Superior temporal gyrus (tissue), 1 donor: ENCODE measurements at regions not wholly inside any gene's neighbourhood (a gene's known extent, or its start where the extent isn't known, plus 50 kb on each side); places are given as distances from the start of the nearest gene placed in this dataset.
"Not testable (repeated sequence)": the region's sequence is repeated elsewhere in the genome, so short reads cannot be mapped to it uniquely, and the experiment has no call there.

ENCODE experiments used
- DNase-seq: peaks from one replicate; pipeline ENCODE4 v3.0.0-alpha.2; 2016; ENCODE audit errors: extremely low spot score

DNA sequence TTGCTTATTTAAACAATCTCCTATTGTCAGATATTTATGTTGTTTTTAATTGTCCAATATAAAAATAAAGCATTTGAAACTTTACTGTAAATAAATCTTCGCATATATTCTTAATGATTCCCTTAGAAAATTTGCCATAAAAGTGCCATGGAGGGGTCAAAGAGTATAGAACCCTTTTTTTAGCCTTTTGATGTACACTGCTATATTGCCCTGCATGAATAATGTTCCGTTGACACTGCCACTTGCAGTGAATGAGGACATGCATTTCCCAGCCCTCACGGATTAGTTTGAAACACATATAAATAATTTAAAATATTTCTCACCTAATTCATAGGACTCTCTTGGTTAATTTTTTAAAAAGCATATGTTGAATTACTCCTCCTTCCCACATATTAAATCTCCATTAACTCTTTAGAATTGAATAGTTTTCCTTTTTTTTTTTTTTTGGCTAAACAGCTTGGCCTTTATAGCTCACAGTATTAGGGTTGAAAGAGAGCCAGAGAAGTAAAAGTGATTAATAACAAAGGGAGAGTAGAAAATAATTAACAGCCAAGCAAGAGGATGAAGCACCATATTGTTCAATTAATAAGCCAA lies 129.8 kb upstream of the SGCD start:
- no peak for DNase-seq

DNA sequence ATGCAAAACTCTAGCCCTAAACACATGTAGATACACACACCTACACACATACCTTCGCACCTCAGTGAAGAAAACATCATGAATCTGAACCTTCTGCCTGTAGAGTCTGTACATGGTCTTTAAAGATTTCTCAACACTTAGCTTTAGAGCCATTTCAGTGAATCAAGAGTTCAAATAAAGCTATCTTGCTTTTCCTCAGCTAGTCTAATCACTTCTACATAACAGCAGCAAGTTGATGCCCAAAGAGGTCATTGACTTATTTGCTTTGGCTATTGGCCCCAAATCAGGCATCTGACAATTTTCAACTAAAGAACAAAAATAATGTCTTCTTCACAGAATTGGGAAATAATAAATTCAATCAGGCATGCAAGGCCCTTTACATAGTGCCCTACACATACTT lies 127.9 kb upstream of the SGCD start:
- no peak for DNase-seq

DNA sequence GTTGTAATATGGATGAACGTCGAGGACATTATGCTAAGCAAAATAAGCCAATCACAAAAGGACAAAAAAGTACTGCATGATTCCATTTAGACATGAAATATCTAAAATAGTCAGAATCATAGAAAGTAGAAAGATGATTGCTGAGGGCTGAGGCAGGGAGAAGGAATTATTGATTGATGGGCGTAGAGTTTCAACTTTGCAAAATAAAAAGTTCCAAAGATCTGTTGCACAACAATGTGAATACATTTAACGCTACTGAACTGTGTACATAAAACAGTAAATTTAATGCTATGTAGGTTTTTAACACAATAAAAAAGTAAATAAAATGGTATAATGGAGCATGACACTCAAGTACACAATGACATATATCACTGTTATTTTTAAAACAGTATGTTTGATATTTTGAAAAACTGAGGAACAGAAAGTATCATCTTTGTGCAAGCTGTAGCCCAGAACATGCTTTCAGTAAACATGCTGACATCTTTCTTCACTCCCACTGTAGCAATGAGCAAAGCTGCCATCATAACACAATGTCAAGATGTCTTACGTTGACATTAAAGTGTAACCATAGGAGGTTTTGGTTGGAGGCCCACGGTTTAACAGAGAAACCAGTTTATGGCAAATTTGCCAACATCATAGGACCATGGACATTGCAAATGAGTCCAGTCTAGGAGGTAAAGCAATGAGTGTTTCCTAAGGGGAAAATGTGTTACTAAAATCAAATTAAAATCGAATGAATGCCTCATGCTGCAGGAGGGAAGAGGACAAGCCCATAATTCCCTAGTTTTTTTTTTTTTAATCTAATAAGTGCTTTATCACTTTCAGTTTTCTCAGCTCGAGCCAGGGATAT lies 125.8 kb upstream of the SGCD start:
- DNase-seq, result no peak

DNA sequence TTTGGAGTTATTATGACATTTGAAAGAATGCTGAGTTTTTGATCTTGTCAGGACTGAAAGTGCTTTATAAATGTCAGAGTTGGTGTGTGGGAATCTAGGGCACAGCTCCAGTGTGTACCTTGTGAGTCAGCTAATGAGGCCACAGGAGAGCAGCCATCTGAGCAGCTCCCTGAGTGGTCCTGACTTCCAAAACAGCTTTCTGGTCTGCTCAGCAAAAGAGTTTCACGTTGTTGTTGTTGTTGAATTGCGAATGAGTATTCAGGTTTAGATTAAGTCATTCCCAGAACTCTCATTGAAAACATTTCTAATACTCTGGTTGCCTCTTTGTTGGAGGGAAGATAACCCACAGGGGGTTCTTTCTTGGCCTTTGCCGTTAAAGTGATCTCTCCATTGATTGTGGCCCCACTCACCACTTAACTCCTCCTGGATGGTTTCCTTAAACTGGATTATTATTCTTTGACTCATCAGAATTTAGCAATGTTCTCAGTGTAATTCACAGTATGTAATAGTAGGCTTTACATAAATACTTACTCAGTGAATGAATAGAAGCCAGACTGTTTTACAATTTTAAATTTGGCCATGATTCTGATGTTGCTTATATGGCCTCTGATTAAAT lies 125.1 kb upstream of the SGCD start:
- DNase-seq, result no peak

DNA sequence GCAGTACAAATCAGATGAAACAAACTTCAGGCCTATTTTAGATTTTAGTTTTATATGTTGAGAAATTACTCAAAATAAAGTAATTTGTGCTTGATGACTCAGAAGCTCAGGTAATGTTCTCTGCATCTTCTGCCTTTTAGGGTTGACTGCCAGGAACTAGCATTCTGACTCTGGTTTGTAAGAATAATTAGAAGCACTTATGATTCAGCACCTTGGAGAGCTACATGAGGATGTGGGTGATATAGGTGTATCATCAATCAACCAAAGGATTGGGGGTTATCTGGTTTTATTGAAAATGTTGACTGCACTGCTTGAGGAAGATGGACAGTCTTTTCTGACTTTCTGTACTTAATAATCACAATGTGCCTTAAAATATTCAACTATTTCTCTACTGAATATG lies 118.7 kb upstream of the SGCD start:
- DNase-seq, result no peak

GRCh38 chr5:156218367-156219158 lies 108.4 kb upstream of the SGCD start:
- DNase-seq, result no peak

DNA sequence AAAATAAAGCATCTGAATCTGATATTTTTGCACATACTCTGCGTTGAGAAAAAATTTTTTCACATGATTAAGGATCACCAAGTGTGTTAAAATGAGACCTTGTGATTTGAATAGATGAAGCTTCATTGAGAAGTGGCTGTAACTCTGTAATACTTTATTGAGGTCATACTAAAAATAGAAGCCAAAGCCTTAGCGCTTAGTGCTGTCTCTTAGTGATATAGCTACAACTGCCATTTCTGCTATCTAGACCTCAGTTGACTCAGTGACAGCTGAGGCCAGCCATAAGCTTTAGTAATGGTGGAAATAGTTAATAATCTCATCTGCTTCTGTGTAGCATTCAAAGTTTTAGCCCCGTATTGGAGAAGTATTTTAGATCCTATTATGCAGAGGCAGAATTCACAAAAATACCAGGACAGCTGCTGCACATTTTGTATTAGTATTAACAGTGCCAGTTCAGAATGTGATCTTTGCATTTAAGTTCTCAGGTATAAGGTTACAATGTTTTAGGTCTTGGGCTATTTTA lies 107.4 kb upstream of the SGCD start:
- no peak for DNase-seq

GRCh38 chr5:156221816-156222215 lies 105.1 kb upstream of the SGCD start:
- DNase-seq, result no peak

- DNase-seq, result no peak
These were observed 103.4 kb upstream of the SGCD start for GRCh38 chr5:156223547-156223946.

DNA sequence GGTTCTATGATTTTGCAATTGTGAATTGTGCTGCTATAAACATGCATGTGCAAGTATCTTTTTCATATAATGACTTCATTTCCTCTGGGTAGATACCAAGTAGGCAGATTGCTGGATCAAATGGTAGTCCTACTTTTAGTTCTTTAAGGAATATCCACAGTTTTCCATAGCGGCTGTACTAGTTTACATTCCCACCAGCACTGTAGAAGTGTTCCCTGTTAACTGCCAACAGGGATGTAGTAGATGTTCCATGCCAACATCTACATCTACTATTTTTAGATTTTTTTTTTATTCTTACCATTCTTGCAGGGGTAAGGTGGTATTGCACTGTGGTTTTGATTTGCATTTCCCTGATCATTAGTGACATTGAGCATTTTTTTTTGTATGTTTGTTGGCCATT lies 100.5 kb upstream of the SGCD start:
- not testable (repeated sequence) for DNase-seq

GRCh38 chr5:156230887-156231286 lies 96.1 kb upstream of the SGCD start:
- DNase-seq, result no peak

- DNase-seq, result no peak
These were observed 94.6 kb upstream of the SGCD start for GRCh38 chr5:156232251-156232869.

DNA sequence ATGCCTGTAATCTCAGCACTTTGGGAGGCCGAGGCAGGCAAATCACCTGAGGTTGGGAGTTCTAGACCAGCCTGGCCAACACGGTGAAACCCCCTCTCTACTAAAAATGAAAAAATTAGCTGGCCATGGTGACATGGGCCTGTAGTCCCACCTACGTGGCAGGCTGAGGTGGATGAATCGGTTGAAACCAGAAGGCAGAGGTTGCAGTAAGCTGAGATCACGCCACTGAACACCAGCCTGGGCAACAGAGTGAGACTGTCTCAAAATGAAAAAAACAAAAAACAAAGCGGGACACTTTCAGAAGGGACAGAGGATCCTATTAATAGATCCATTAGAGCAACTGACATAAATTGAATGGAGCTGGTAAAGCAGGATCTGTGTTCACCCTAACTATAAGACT lies 89.6 kb upstream of the SGCD start:
- DNase-seq, result no peak

DNA sequence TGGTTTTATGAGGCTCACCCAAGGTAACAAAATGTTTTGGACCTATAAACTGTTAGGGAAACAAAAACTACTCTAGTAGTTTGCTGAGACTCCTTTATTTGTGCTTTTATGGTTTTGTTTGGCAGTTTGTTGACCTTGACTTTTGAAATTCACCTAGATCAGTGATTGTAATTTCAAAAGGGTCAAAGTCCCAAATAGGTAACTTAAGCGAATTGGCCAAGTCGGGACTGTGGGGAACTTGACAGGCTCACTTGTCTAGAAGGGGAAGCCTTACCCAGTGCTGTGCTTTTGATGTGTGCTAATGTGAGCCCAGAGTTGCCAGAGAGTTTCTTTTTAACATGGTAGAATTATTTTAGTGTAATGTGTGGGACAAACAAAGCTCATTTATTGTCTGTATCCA lies 87.2 kb upstream of the SGCD start:
- DNase-seq, result no peak

- no peak for DNase-seq
These were observed 86.5 kb upstream of the SGCD start for GRCh38 chr5:156240414-156240813.

DNA sequence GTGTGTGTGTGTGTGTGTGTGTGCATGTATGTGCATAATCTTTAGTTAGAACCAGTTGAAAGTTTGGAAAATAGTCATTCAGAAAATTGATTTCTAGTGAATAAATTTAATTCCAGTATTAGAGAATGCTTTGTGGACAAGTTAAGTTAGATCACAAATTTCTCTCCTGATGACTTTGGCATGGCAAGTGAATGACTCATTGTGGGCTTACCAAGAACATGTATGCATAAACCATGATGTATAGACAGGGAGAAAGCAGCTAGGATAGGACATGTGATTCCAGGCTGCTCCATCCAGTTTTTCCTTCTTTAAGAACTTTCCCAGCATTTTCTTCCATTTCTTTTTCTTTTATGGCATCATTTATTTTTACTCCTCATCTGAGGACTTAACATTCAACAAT lies 85.7 kb upstream of the SGCD start:
- no peak for DNase-seq

- DNase-seq, result no peak
These were observed 81.1 kb upstream of the SGCD start for GRCh38 chr5:156245895-156246294.

DNA sequence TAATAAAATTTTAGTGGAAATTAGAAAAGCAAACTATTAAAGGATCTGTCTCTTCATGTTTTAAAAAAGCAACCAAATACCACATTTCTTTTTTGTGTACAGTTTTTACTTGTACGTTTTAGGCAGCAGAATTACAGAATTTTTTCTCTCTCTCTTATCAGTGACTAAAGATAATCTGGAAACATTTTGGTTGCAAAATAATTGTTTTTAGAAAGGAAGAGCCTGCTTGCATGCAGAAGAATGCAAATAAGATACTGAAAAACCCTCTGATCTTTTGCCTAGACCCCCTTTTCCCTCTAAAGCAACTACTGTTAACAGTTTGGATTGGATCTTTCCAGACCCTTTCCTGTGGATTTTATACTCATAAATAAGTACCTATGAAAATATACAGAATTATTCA lies 75.9 kb upstream of the SGCD start:
- no peak for DNase-seq

DNA sequence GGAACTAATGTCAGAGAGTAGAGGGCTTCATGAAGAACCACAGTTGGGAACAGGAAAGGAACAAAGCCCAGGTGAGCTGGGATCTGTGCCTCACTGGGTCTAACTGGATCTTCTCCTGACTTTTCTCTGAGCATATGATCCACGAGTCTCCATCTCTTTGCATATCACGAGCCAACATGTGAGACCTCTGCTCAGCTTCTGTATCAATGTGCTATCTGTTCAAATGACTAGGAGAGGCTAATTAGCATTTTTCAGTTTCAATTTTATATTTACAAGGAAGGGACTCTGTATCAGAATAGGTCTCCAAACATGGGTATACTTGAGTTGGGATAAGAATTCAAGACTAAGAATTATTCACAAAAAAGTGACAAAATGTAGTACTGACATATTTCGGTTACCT lies 73.8 kb upstream of the SGCD start:
- no peak for DNase-seq

GRCh38 chr5:156254196-156254595 lies 72.8 kb upstream of the SGCD start:
- no peak for DNase-seq

DNA sequence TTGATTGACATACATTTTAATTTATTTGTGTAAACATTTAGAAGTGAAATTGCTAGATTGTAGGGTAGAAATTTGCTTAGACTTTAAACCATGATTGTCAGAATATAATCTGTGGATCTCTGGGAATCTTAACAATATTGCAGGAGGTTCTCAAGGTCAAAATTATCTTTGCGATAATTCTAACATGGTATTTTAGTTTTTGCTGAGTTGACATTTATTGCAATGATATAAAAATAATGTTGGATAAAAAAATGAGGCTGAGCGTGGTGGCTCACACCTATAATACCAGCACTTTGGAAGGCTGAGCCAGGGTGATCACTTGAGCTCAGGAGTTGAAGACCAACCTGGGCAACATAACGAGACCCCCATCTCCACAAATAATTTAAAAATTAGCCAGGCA lies 70.3 kb upstream of the SGCD start:
- DNase-seq, result no peak

DNA sequence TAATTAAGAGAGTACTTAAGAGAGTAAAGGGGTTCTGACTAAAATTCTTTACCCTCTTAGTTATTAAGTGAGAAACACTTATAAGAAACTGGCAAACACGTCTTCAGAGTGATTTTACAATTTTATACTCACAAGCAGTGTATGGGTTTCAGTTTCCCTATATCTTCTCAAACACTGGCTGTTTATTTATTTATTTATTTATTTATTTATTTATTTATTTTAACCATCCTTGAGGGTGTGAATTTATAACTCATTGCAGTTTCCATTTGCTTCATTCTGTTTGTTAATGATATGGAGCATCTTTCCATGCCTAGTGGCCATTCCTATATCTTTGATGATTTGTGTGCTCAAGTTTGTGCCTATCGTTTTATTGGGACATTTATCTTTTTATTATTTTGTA lies 68.0 kb upstream of the SGCD start:
- DNase-seq, result no peak
